PC-9 (cell line): ENCODE measurements at regions not wholly inside any gene's neighbourhood (a gene's known extent, or its start where the extent isn't known, plus 50 kb on each side); places are given as distances from the start of the nearest gene placed in this dataset.

Experiments
- BruUV-seq: library from RNA; stranded (reverse); fragments of 400-500 nt; replicated peaks from 2 replicates; lab custom pipeline; 2021; lab: Mats Ljungman, UMichigan
- CTCF ChIA-PET: fragments of 300-600 bp; sonication (Branson Sonifier 250); formaldehyde crosslinking; loops from one replicate; lab custom pipeline; 2022; ENCODE audit warnings: antibody characterized with exemption; lab: Charles Lee
- POLR2A ChIA-PET: fragments of 300-600 bp; sonication (Branson Sonifier 250); formaldehyde crosslinking; loops from one replicate; lab custom pipeline; 2022; ENCODE audit warnings: antibody characterized with exemption; ENCODE audit not compliant: unreplicated experiment; lab: Charles Lee
- DNase-seq, 2 experiments: peaks; one replicate each; pipeline versions ENCODE4 v3.0.0 to v3.0.0-alpha.2; 2015 to 2022; ENCODE audit warnings: mixed read lengths in 1 of 2
- H2AFZ ChIP-seq: fragments of 200-600 bp; sonication (generic); 2 replicates; pipeline ENCODE4 v1.8.1; 2017; ENCODE audit warnings: antibody characterized with exemption
- H3F3A ChIP-seq: fragments of 200-600 bp; sonication (generic); 2 replicates; pipeline ENCODE4 v1.8.1; 2017; ENCODE audit warnings: antibody characterized with exemption, mild to moderate bottlenecking, low read depth; ENCODE audit not compliant: insufficient read depth
- H3K27ac ChIP-seq: fragments of 200-600 bp; sonication (generic); 2 replicates; pipeline ENCODE4 v1.6.1; 2016; ENCODE audit warnings: mixed run types
- H3K27me3 ChIP-seq: fragments of 200-600 bp; sonication (generic); 2 replicates; pipeline ENCODE4 v1.6.1; 2016; ENCODE audit warnings: low read depth, mixed run types; ENCODE audit not compliant: insufficient read depth
- H3K36me3 ChIP-seq: fragments of 200-600 bp; sonication (generic); 2 replicates; pipeline ENCODE4 v1.6.1; 2016; ENCODE audit warnings: low read depth, mixed run types
- H3K4me1 ChIP-seq: fragments of 200-600 bp; sonication (generic); replicated peaks from 2 replicates; pipeline ENCODE4 v1.6.1; 2016; ENCODE audit warnings: mixed run types; ENCODE audit not compliant: insufficient read depth
- H3K4me2 ChIP-seq: fragments of 200-600 bp; sonication (generic); 2 replicates; pipeline ENCODE4 v1.6.1; 2017; ENCODE audit warnings: mixed run types
- H3K4me3 ChIP-seq: fragments of 200-600 bp; sonication (generic); 2 replicates; pipeline ENCODE4 v1.6.1; 2016; ENCODE audit warnings: mixed run types
- H3K79me2 ChIP-seq: fragments of 200-600 bp; sonication (generic); 2 replicates; pipeline ENCODE4 v1.6.1; 2017; ENCODE audit warnings: low read depth, mixed run types
- H3K9me2 ChIP-seq: fragments of 200-600 bp; sonication (generic); 2 replicates; pipeline ENCODE4 v1.8.1; 2017; ENCODE audit warnings: mild to moderate bottlenecking; ENCODE audit not compliant: insufficient read depth
- H3K9me3 ChIP-seq: fragments of 200-600 bp; sonication (generic); 2 replicates; pipeline ENCODE4 v1.8.1; 2016; ENCODE audit warnings: low read depth; ENCODE audit not compliant: insufficient read depth
- H4K20me1 ChIP-seq: fragments of 200-600 bp; sonication (generic); 2 replicates; pipeline ENCODE4 v1.8.1; 2017; ENCODE audit not compliant: insufficient read depth
- CTCF ChIP-seq: fragments of 200-600 bp; sonication (generic); conservative IDR thresholded peaks from 2 replicates; pipeline ENCODE4 v1.6.1; 2017; ENCODE audit warnings: mixed run types, antibody characterized with exemption, mild to moderate bottlenecking, moderate library complexity
- EZH2 ChIP-seq: fragments of 200-600 bp; sonication (generic); IDR thresholded peaks from 2 replicates; pipeline ENCODE4 v1.8.0; 2017; ENCODE audit warnings: antibody characterized with exemption, low read depth
- intact Hi-C: fragments of 100-400 bp; cut with micrococcal nuclease; formaldehyde crosslinking; loops from one replicate; pipeline ENCODE4 v1.10.0; 2022; ENCODE audit not compliant: unreplicated experiment

- H3K4me1 ChIP-seq, result peaks cover 6% of the 10 kb centered on the region
- no peaks in the 10 kb centered on the region for H3K79me2 ChIP-seq
- ChIA-PET POLR2A (no interaction called here), CTCF (no interaction called here)
- intact Hi-C loops, result no loop called here
- no peak for TF ChIP-seq EZH2
- TF ChIP-seq CTCF, result no peak
- H3K4me3 ChIP-seq, result no peak overlapping the region
- no peaks in the 10 kb centered on the region for H4K20me1 ChIP-seq
- no peak overlapping the region for H3K27ac ChIP-seq
- no peak for DNase-seq
- H3K27me3 ChIP-seq, result no peaks in the 10 kb centered on the region
- H3K36me3 ChIP-seq, result no peaks in the 10 kb centered on the region
- H3K9me3 ChIP-seq, result no peaks in the 10 kb centered on the region
- no peak overlapping the region for H3K4me2 ChIP-seq
- H2AFZ ChIP-seq, result no peak overlapping the region
- no TSS peak for BruUV-seq
- no peaks in the 10 kb centered on the region for H3F3A ChIP-seq
- no peaks in the 10 kb centered on the region for H3K9me2 ChIP-seq
These were observed 71.9 kb downstream of the FOXB1 start for GRCh38 chr15:60076045-60076444.

- Histone ChIP-seq H3K79me2 (no peaks in the 10 kb centered on the region), H4K20me1 (no peaks in the 10 kb centered on the region), H3K27me3 (no peaks in the 10 kb centered on the region), H3K9me2 (no peaks in the 10 kb centered on the region), H3K4me1 (0 out of 2 replicates have a peak, but pooled peaks cover 4% of the 10 kb centered on the region), H3K4me3 (no peak overlapping the region), H3K4me2 (no peak overlapping the region), H3K9me3 (no peaks in the 10 kb centered on the region), H3F3A (no peaks in the 10 kb centered on the region), H3K36me3 (no peaks in the 10 kb centered on the region), H3K27ac (no peak overlapping the region), H2AFZ (no peak overlapping the region)
- POLR2A ChIA-PET, result no interaction called here
- no peak for DNase-seq
- BruUV-seq, result no TSS peak
- CTCF ChIA-PET, result no interaction called here
- no peak for TF ChIP-seq EZH2
- TF ChIP-seq CTCF, result no peak
- intact Hi-C loops, result no loop called here
These were observed 72.6 kb downstream of the FOXB1 start for GRCh38 chr15:60076582-60077276.

DNA sequence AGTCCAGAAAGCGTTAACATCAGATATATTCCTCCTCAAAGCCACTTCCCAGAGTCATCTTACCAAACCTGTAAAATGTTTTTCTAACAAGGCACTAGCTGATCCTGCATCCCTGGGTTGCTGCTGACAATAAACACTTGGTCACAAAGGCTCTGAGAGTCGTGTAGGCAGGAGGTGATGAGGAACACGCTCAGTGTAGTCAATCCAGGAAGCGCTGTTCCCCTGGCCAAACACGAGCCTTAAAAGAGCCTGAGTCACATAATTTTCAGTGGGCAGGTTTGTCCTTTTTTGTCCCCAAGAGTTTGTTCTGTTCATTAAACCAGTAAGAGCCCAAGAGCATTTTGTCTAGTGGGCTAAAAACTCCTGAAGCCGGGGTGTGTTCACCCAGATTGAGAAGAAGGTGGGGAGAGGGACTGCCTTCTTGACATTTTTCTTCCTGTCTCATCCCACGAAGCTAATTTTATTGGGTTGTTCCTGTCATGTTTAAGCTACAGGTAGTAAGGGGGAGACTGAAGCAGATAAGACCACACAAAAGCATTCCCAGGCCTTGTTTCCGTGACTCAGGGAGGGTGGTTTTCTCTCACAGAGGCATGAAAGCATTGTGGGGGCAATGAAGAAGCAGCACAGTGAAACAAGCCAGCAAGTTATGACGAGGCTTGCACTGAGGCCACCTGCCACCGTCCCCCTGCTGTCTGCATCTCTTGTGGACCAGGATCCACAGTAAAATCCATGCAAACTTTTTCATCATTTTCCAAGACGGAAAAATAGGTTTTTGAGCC is 73.7 kb downstream of the FOXB1 start:
- H3K27me3 ChIP-seq, result no peaks in the 10 kb centered on the region
- H4K20me1 ChIP-seq, result no peaks in the 10 kb centered on the region
- no peaks in the 10 kb centered on the region for H3F3A ChIP-seq
- H2AFZ ChIP-seq, result no peak overlapping the region
- POLR2A ChIA-PET, result interaction anchor here (0.6 kb wide), 1 partner anchor 313 kb away, joined by 4 read pairs; no protein-coding TSS in a partner anchor
- no peaks in the 10 kb centered on the region for H3K36me3 ChIP-seq
- H3K79me2 ChIP-seq, result no peaks in the 10 kb centered on the region
- H3K9me2 ChIP-seq, result no peaks in the 10 kb centered on the region
- intact Hi-C loops, result no loop called here
- no peak overlapping the region for H3K4me2 ChIP-seq
- no TSS peak for BruUV-seq
- no peaks in the 10 kb centered on the region for H3K9me3 ChIP-seq
- DNase-seq, result no peak
- H3K4me3 ChIP-seq, result no peak overlapping the region
- TF ChIP-seq CTCF, result no peak
- TF ChIP-seq EZH2, result no peak
- no peak overlapping the region for H3K27ac ChIP-seq
- peaks cover 6% of the 10 kb centered on the region for H3K4me1 ChIP-seq
- CTCF ChIA-PET, result interaction anchor here (0.5 kb wide), 1 partner anchor 355 kb away, joined by 3 read pairs; no protein-coding TSS in a partner anchor
